Ishikawa (cell line): ENCODE measurements at regions not wholly inside any gene's neighbourhood (a gene's known extent, or its start where the extent isn't known, plus 50 kb on each side); places are given as distances from the start of the nearest gene placed in this dataset.

ENCODE experiments used
- EP300 ChIP-seq: IDR thresholded peaks from 2 replicates; pipeline ENCODE4 v1.6.1; 2012; ENCODE audit warnings: borderline replicate concordance
- MAX ChIP-seq: IDR thresholded peaks from 2 replicates; pipeline ENCODE4 v1.6.1; 2012
- RAD21 ChIP-seq: IDR thresholded peaks from 2 replicates; pipeline ENCODE4 v1.6.1; 2012; ENCODE audit warnings: low read depth
- YY1 ChIP-seq: IDR thresholded peaks from 2 replicates; pipeline ENCODE4 v1.6.1; 2012; ENCODE audit warnings: low read depth

- TF ChIP-seq RAD21 (no peak), MAX (no peak), YY1 (no peak), EP300 (no peak)
These were observed 124.1 kb upstream of the WWC1 start for GRCh38 chr5:168167338-168167737.
